Spleen (tissue), 7 donors: ENCODE measurements at regions not wholly inside any gene's neighbourhood (a gene's known extent, or its start where the extent isn't known, plus 50 kb on each side); places are given as distances from the start of the nearest gene placed in this dataset.

ENCODE experiments used
- POLR2AphosphoS5 ChIP-seq, 3 donors: sonication (generic); formaldehyde crosslinking; IDR thresholded peaks; one replicate each; pipeline ENCODE4 v1.5.1; 2017; ENCODE audit warnings: antibody characterized with exemption in 3 of 3
- TF ChIP-seq, protein P1 (sequence below), 11 experiments: fragments of 200-600 bp in 7 of 11; fragments of 450-650 bp in 4 of 11; sonication (generic) in 4 of 11; IDR thresholded peaks in 8 of 11; conservative IDR thresholded peaks in 3 of 11; 1 replicate in 7 of 11; 2 replicates in 4 of 11; pipeline versions ENCODE4 v1.4.0 to v1.8.0; 2016 to 2021; ENCODE audit warnings: antibody characterized with exemption in 11 of 11, inconsistent platforms in 4 of 11, mild to moderate bottlenecking in 1 of 11
- donor health status: DM: no; HTN: no; CAD: no; lungs with moderate emphysema.
- donor health status: DM: no; HTN: no; CAD: no.
- donor health status: DM: no; HTN: no; CAD: no.

DNA sequence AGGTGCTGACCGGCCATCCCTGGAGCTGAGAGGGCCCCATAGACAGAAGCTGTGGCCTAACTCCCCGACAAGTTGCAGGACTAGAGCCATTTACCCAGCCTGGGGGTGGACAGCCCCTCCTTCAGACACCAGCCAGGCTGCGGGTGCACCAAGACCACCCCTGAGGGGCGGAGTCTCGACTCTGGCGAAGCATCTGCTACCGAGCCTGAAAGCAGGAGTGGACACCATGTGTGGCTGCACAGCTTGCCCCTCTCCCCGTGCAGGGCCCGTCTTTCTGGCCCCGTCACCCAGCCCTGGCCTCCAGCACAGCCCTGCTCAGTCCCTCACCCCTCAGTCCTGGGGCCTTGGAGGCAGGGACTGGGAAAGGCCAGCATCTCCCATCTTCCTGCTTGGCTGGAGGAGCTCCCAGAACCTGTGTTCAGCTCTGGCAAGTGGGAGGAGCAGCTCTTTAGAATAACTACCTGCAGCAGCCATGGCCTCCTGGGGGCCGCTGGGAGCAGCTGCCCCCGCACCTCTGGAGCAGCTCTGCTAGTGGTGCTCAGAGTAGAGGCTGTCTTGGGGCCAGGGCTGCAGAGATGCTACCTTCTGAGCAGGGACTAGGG is 275.8 kb downstream of the NDUFA10 start:
- TF ChIP-seq POLR2AphosphoS5 (IDR thresholded peaks at IDR 0.05) = no peak
- TF ChIP-seq, protein P1, sequence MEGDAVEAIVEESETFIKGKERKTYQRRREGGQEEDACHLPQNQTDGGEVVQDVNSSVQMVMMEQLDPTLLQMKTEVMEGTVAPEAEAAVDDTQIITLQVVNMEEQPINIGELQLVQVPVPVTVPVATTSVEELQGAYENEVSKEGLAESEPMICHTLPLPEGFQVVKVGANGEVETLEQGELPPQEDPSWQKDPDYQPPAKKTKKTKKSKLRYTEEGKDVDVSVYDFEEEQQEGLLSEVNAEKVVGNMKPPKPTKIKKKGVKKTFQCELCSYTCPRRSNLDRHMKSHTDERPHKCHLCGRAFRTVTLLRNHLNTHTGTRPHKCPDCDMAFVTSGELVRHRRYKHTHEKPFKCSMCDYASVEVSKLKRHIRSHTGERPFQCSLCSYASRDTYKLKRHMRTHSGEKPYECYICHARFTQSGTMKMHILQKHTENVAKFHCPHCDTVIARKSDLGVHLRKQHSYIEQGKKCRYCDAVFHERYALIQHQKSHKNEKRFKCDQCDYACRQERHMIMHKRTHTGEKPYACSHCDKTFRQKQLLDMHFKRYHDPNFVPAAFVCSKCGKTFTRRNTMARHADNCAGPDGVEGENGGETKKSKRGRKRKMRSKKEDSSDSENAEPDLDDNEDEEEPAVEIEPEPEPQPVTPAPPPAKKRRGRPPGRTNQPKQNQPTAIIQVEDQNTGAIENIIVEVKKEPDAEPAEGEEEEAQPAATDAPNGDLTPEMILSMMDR (IDR thresholded peaks at IDR 0.05 in 8 of 11, conservative IDR thresholded peaks at IDR 0.05 in 3 of 11) = no peak
